HG03097 (cell line): ENCODE measurements at regions not wholly inside any gene's neighbourhood (a gene's known extent, or its start where the extent isn't known, plus 50 kb on each side); places are given as distances from the start of the nearest gene placed in this dataset.
"Not testable (repeated sequence)": the region's sequence is repeated elsewhere in the genome, so short reads cannot be mapped to it uniquely, and the experiment has no call there.

Experiments used
- ATAC-seq: cut with Tn5 transposase; IDR thresholded peaks from one replicate; pipeline ENCODE4 v1.9.1; 2021; ENCODE audit not compliant: unreplicated experiment, low FRiP score

- no peak for ATAC-seq
Observed at GRCh38 chr1:60619581-60619980, 462.8 kb upstream of the NFIA start.

- no peak for ATAC-seq
Observed at GRCh38 chr1:60615666-60616065, 466.7 kb upstream of the NFIA start.

DNA sequence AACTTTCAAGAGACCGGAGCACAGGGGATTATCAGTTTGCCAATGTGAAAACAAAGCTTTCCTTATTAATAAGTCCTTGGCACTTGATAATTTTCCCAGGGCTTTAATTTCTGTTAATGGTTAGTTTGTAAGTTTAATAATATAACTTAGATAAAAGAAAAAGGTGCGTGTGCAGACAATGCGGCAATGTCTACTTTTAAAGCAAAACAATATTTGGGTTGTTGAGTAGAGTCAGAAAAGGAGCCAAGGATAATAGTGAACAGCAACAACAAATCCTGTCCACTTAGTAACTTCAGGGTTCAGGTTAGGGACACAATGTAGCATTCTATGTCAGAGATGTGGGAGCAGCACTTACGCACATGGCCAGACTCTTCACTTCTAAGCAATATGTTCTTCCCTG, 469.6 kb upstream of the NFIA start:
- ATAC-seq = no peak

GRCh38 chr1:60606921-60607320, 475.4 kb upstream of the NFIA start:
- not testable (repeated sequence) for ATAC-seq

DNA sequence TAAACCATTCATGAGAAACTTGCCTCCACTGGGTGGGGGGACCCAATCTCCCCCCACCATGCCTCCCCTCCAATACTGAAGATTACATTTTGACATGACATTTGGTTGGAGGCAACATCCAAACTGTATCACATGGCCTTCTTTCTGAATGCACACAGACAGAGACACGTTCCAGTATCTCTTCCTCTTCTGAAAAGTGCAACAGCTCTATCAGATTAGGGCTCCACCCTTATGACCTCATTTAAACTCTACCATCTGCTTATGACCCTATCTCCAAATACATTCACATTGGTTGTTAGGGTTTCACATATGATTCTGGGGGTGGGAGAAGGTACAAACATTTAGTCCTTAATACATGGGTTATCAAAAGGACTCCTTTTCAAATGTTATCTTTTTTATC, 481.8 kb upstream of the NFIA start:
- no peak for ATAC-seq

- ATAC-seq = no peak
Observed at GRCh38 chr1:60599574-60599973, 482.8 kb upstream of the NFIA start.

- ATAC-seq = no peak
Observed at GRCh38 chr1:60598041-60598910, 484.1 kb upstream of the NFIA start.

- no peak for ATAC-seq
Observed at GRCh38 chr1:60596791-60597750, 485.3 kb upstream of the NFIA start.

GRCh38 chr1:60591583-60591982, 490.8 kb upstream of the NFIA start:
- no peak for ATAC-seq

GRCh38 chr1:60589916-60590315, 492.4 kb upstream of the NFIA start:
- no peak for ATAC-seq

DNA sequence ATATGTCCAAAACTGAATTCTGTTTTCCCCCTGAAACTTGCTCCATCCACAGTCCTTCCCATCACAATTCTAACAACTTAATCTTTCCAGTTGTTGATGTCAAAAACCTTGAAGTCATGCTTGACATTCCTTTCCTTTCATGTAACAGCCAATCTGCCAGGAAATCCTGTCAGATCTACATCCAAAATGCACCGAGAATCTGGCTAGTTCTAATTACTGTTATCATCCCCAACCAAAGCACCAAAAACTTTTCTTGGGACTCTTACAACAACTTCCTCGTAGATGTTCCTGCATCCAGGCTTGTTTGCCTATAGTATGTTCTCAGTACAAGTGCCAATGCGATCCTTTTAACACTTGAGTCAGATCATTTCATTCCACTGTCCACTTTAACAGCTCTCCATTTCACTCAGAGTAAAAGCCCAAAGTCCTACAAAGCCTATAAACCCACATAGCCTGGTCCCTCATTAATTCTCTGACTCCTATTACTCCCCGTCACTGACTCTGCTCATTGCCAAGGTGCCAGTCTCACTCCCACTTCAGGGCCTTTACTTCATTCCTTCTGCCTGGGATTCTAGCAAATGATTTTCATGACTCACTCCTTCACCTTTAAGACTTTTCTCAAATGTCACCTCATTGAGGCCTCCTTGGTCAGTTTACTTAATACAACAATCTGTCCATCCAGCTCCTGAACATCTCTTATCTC, 493.2 kb upstream of the NFIA start:
- no peak for ATAC-seq

- no peak for ATAC-seq
Observed at GRCh38 chr1:60584371-60584770, 498.0 kb upstream of the NFIA start.

DNA sequence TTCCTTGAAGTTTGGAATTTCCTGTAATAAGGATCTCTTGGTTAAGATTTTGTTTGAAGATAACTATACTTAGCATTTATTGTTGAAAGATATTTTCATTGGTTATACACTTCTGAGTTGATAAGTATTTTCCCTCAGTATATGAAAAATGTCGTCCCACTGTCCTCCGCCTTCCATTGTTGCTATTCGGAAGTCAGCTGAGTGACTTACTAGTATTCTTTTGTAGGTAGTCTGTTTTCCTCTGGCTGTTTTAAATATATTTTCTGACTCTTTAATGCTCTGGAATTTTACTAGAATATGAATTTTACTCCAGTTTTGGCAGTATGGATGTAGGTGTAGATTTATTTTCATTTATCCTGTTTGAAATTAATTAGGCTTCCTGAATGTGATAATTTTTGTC, 498.7 kb upstream of the NFIA start:
- no peak for ATAC-seq

DNA sequence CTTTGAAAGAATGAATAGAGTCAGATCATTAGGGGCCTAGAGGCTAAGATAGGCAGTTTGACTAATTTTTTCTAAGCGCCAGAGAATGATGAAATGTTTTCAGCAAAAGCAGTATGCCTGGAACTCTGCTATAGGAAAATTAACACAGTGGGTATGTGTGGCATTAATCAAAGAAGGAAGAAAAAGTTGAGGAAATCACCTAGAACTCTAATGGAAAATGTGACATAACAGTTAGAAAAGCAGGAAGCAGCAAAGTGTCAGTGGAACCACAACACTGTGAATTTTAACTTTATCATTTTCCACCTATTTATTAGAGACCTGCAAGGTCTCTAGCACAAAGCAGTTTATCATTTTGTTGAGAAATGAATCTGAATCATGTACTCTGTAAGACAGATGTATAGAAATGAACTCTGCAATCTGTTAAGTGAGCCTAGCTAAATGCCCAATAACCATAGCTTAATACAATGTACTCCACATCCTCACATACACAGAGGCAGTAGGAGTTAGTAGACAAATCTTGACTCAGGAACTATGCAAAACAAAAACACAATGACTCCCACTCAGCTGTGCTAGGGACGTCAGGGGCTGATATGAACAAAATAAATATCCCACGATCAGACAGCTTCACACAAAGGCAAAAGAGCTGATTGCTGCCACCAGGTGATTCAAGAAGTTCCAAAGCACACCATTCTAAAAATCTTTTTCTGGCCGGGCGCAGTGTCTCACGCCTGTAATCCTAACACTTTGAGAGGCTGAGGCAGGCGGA, 500.7 kb upstream of the NFIA start:
- ATAC-seq = no peak

- ATAC-seq = no peak
Observed at GRCh38 chr1:60577029-60577428, 503.5 kb upstream of the C1orf87 start.

DNA sequence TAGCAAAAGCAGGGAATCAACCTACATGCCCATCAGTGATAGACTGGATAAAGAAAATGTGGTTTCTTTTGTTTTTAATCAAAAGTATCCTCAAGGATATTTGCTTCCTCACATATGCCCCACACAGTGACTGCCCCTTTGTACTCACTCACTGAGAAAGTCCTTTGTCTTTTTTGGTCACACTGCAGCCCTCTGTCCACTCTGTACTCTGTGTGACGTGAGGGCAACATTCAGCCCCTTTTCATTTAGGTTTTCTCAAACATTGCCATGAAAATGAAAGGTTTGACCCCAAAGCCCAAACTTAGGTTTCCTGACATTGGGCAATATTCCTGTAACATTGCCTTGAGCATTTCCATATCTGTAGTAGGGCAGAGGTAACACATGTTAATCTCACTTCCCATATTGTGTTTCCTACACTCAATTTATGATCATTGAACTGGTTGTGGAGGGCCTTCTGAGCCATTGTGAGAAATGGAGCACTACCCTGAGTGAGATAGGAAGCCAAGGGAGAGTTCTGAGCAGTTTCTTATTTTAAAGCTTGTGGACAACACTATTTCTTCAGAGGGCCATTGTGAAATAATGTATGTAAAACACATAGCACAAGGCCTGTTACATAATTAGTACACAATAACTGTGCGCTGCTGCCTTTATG, 501.9 kb upstream of the C1orf87 start:
- ATAC-seq = no peak

GRCh38 chr1:60573726-60574409, 500.3 kb upstream of the C1orf87 start:
- no peak for ATAC-seq

DNA sequence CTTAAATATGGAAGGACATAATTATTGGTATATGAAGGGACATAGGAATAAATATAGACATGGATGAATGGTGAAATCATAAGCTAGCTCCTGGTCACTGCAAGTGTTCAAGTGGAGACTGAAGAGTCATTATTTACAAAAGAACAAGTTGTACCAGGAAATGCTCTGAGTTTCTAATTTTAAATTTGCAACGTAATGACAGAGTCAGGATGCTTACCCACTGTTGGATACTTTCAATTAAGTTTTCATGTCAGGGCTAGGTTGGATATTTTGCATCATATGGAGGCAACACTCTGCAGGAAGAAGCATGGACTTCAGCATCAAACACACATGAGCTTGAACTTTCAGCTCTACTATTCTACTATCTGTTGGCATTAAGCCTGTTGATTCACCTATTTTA, 499.6 kb upstream of the C1orf87 start:
- no peak for ATAC-seq

GRCh38 chr1:60572378-60572777, 498.8 kb upstream of the C1orf87 start:
- ATAC-seq = no peak
